ENCODE measurements at regions not wholly inside any gene's neighbourhood (a gene's known extent, or its start where the extent isn't known, plus 50 kb on each side); places are given as distances from the start of the nearest gene placed in this dataset.

DNA sequence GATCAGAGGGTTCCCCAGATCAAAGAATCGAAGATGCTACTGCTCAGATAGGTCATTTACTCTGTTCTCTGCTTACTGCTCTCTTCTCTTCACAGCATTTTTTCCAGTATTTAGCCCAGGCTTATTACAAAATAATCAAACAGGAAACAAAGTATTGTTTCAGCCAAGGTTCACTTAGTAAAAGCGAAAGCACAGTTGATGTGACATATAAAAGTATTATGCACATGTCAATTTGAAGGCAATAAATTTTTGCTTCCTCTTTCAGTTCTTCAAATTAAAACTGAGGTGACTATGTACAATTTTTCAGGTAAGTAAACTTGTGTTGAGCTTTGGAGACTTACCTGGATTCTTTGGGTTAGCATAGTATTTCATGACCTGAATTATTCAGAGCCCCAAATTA is 262.8 kb upstream of the CHST9 start:
- no peaks in the 10 kb centered on the region for H3K9me3 Mint-ChIP-seq (ENCODE audit: unreplicated experiment)
- TF ChIP-seq, protein P1, sequence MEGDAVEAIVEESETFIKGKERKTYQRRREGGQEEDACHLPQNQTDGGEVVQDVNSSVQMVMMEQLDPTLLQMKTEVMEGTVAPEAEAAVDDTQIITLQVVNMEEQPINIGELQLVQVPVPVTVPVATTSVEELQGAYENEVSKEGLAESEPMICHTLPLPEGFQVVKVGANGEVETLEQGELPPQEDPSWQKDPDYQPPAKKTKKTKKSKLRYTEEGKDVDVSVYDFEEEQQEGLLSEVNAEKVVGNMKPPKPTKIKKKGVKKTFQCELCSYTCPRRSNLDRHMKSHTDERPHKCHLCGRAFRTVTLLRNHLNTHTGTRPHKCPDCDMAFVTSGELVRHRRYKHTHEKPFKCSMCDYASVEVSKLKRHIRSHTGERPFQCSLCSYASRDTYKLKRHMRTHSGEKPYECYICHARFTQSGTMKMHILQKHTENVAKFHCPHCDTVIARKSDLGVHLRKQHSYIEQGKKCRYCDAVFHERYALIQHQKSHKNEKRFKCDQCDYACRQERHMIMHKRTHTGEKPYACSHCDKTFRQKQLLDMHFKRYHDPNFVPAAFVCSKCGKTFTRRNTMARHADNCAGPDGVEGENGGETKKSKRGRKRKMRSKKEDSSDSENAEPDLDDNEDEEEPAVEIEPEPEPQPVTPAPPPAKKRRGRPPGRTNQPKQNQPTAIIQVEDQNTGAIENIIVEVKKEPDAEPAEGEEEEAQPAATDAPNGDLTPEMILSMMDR (IDR thresholded peaks at IDR 0.05; ENCODE audit: unreplicated experiment) = no peak
- H3K27ac Mint-ChIP-seq (ENCODE audit: low read depth, unreplicated experiment) = no peak overlapping the region
- intact Hi-C loops (cut with micrococcal nuclease) = no loop called here
- no peak overlapping the region for H3K4me3 Mint-ChIP-seq (ENCODE audit: unreplicated experiment)
- H3K27me3 Mint-ChIP-seq (ENCODE audit: insufficient read depth, unreplicated experiment) = no peaks in the 10 kb centered on the region
- no peaks in the 10 kb centered on the region for H3K4me1 Mint-ChIP-seq (ENCODE audit: insufficient read depth, unreplicated experiment)
- H3K36me3 Mint-ChIP-seq (ENCODE audit: insufficient read depth, unreplicated experiment) = no peaks in the 10 kb centered on the region
- ChIA-PET CTCF (interaction anchor here (0.5 to 0.7 kb wide), 3 partner anchors 25 to 300 kb away, joined by 3 to 4 read pairs (median 3); no protein-coding TSS in a partner anchor), POLR2A (no interaction called here)
- no TSS peak for BruUV-seq (replicated peaks)
- no peak for DNase-seq (ENCODE audit: unreplicated experiment)

DNA sequence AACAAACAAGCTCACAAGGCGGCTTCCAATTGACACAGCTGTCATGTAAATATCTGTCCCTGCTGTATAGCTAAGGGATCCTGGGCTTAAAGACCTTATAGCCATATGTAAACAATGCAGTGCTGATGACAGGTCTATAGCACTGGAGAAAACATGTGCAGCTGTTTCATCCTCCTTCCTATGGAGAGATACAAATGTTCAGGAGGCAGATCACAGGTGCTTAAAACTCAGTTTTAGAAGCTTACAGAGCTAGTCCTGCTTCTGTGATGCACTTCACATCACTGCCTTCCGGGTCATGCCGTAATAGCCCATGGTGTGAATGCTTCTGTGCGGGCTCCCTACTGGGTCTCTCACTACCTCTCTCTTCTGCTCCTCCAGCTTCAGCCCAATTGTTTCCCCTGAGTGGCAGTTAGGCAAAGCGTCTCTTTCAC is 262.4 kb upstream of the CHST9 start:
- POLR2A ChIA-PET = no interaction called here
- H3K27me3 Mint-ChIP-seq (ENCODE audit: insufficient read depth, unreplicated experiment) = no peaks in the 10 kb centered on the region
- CTCF ChIA-PET = interaction anchor here (0.5 to 1.3 kb wide), 4 partner anchors 25 to 300 kb away, joined by 3 to 5 read pairs (median 4); no protein-coding TSS in a partner anchor
- no peak overlapping the region for H3K4me3 Mint-ChIP-seq (ENCODE audit: unreplicated experiment)
- H3K9me3 Mint-ChIP-seq (ENCODE audit: unreplicated experiment) = no peaks in the 10 kb centered on the region
- H3K4me1 Mint-ChIP-seq (ENCODE audit: insufficient read depth, unreplicated experiment) = no peaks in the 10 kb centered on the region
- no TSS peak for BruUV-seq (replicated peaks)
- TF ChIP-seq, protein P1 (IDR thresholded peaks at IDR 0.05; ENCODE audit: unreplicated experiment) = no peak
- intact Hi-C loops (cut with micrococcal nuclease) = no loop called here
- no peak for DNase-seq (ENCODE audit: unreplicated experiment)
- H3K36me3 Mint-ChIP-seq (ENCODE audit: insufficient read depth, unreplicated experiment) = no peaks in the 10 kb centered on the region
- H3K27ac Mint-ChIP-seq (ENCODE audit: low read depth, unreplicated experiment) = no peak overlapping the region

DNA sequence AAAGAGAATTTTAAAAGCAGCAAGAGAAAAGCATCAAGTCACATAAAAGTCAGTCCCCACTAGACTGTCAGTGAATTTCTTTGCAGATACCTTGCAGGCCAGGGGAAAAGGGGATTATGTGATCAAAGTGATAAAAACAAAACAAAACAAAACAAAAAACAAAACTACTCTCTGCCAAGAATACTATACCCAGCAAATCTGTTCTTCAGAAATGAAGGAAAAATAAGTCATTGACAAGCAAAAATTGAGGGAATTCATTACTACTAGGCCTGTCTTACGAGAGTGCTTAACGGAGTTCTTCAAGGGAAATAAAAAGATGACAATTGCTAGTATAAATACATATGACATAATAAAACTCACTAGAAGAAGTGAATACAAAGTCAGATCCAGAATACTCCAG is 245.5 kb upstream of the CHST9 start:
- Mint-ChIP-seq H3K27ac (ENCODE audit: low read depth, unreplicated experiment) (no peak overlapping the region), H3K4me1 (ENCODE audit: insufficient read depth, unreplicated experiment) (no peaks in the 10 kb centered on the region), H3K27me3 (ENCODE audit: insufficient read depth, unreplicated experiment) (peaks cover 11% of the 10 kb centered on the region), H3K4me3 (ENCODE audit: unreplicated experiment) (no peak overlapping the region), H3K9me3 (ENCODE audit: unreplicated experiment) (no peaks in the 10 kb centered on the region), H3K36me3 (ENCODE audit: insufficient read depth, unreplicated experiment) (no peaks in the 10 kb centered on the region)
- CTCF ChIA-PET = no interaction called here
- POLR2A ChIA-PET = no interaction called here
- intact Hi-C loops (cut with micrococcal nuclease) = no loop called here
- TF ChIP-seq, protein P1 (IDR thresholded peaks at IDR 0.05; ENCODE audit: unreplicated experiment) = no peak
- BruUV-seq (replicated peaks) = no TSS peak
- no peak for DNase-seq (ENCODE audit: unreplicated experiment)

DNA sequence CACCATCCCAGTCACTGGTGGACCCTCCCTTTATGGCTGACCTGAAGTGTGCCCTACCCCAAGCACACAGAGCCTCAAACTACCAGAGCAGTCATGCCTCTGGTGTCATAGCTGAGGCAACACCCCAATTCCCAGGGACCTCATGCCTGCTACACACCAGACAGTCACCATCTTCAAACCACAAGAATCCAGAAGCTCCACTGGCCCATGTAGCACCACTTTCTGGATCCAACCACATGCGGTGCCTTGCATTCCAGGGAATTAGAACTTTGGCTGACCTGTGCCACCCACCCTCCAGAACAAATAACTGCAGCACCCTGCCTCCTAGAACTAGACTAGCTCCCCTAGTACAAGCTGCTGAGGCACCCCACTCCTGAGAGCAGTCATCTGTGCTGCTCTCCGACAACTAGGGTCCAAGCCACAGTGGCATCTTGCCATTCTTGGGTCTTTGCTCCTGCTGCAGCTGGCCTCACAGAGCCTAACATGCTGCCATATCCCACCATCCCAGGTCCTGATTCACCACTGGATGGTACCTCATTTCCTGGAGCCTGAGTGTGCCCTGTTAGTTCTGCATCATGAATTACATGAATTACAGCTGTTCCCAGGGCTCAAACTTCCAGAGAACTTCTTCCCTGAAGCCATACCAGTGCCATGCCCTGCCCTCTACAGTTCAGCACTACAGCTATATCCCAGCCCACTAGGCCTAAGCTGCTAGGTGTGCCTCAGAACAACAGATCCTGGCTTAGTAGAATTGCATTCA is 243.8 kb upstream of the CHST9 start:
- no peaks in the 10 kb centered on the region for H3K9me3 Mint-ChIP-seq (ENCODE audit: unreplicated experiment)
- ChIA-PET CTCF (interaction anchor here (0.6 to 1.4 kb wide), 4 partner anchors 10 to 499 kb away, joined by 3 to 5 read pairs (median 3); no protein-coding TSS in a partner anchor), POLR2A (interaction anchor here (1.2 kb wide), 1 partner anchor 52 kb away, joined by 3 read pairs; no protein-coding TSS in a partner anchor)
- no peak overlapping the region for H3K27ac Mint-ChIP-seq (ENCODE audit: low read depth, unreplicated experiment)
- peaks cover 2% of the 10 kb centered on the region for H3K27me3 Mint-ChIP-seq (ENCODE audit: insufficient read depth, unreplicated experiment)
- no peaks in the 10 kb centered on the region for H3K4me1 Mint-ChIP-seq (ENCODE audit: insufficient read depth, unreplicated experiment)
- no peak for DNase-seq (ENCODE audit: unreplicated experiment)
- TF ChIP-seq, protein P1 (IDR thresholded peaks at IDR 0.05; ENCODE audit: unreplicated experiment) = no peak
- intact Hi-C loops (cut with micrococcal nuclease) = loop anchor here (5.0 kb wide), 1 partner anchor 67 kb away; no protein-coding TSS in a partner anchor
- no peak overlapping the region for H3K4me3 Mint-ChIP-seq (ENCODE audit: unreplicated experiment)
- BruUV-seq (replicated peaks) = no TSS peak
- no peaks in the 10 kb centered on the region for H3K36me3 Mint-ChIP-seq (ENCODE audit: insufficient read depth, unreplicated experiment)

All from MCF 10A (cell line).